ENCODE measurements at regions not wholly inside any gene's neighbourhood (a gene's known extent, or its start where the extent isn't known, plus 50 kb on each side); places are given as distances from the start of the nearest gene placed in this dataset.

GRCh38 chr20:39792334-39792733 is 830.2 kb downstream of the DHX35 start:
- TF ChIP-seq CTCF (IDR thresholded peaks at IDR 0.05; ENCODE audit: low read depth, low read length, poor library complexity, severe bottlenecking) (no peak), EZH2phosphoT487 (IDR thresholded peaks at IDR 0.05; ENCODE audit: borderline replicate concordance, low read length) (no peak)

Measured in DOHH2 (cell line).